ENCODE measurements at regions not wholly inside any gene's neighbourhood (a gene's known extent, or its start where the extent isn't known, plus 50 kb on each side); places are given as distances from the start of the nearest gene placed in this dataset.

GRCh38 chr5:52388349-52388748 lies 399.4 kb upstream of the ITGA1 start:
- no peaks in the 10 kb centered on the region for H3F3A ChIP-seq (ENCODE audit: control insufficient read depth, insufficient read depth)
- H3K36me3 ChIP-seq (ENCODE audit: control insufficient read depth, low read length) = no peaks in the 10 kb centered on the region
- H4K20me1 ChIP-seq (ENCODE audit: control insufficient read depth, insufficient read depth, low read depth, low read length) = no peaks in the 10 kb centered on the region
- H3K27me3 ChIP-seq (ENCODE audit: control insufficient read depth, low read length) = no peaks in the 10 kb centered on the region
- TF ChIP-seq CTCF (IDR thresholded peaks at IDR 0.05; ENCODE audit: low read depth, low read length, poor library complexity, severe bottlenecking) (no peak), EZH2phosphoT487 (IDR thresholded peaks at IDR 0.05; ENCODE audit: borderline replicate concordance, low read length) (no peak)
- no peak overlapping the region for H3K27ac ChIP-seq (ENCODE audit: low read depth, low read length)
- H3K4me3 ChIP-seq (ENCODE audit: low read length) = no peak overlapping the region
- no peaks in the 10 kb centered on the region for H3K79me2 ChIP-seq (ENCODE audit: control insufficient read depth, low read length)
- no peaks in the 10 kb centered on the region for H3K9me2 ChIP-seq (replicated peaks; ENCODE audit: control insufficient read depth, low read length)
- H3K9me3 ChIP-seq (ENCODE audit: control insufficient read depth, insufficient read depth, low read length) = no peaks in the 10 kb centered on the region
- no peaks in the 10 kb centered on the region for H3K4me1 ChIP-seq (ENCODE audit: control insufficient read depth, low read length)
- H3K4me2 ChIP-seq (ENCODE audit: low read length) = no peak overlapping the region

- H3K4me2 ChIP-seq (ENCODE audit: low read length) = no peak overlapping the region
- no peaks in the 10 kb centered on the region for H4K20me1 ChIP-seq (ENCODE audit: control insufficient read depth, insufficient read depth, low read depth, low read length)
- no peak overlapping the region for H3K27ac ChIP-seq (ENCODE audit: low read depth, low read length)
- no peaks in the 10 kb centered on the region for H3K36me3 ChIP-seq (ENCODE audit: control insufficient read depth, low read length)
- no peaks in the 10 kb centered on the region for H3K9me3 ChIP-seq (ENCODE audit: control insufficient read depth, insufficient read depth, low read length)
- no peak for TF ChIP-seq EZH2phosphoT487 (IDR thresholded peaks at IDR 0.05; ENCODE audit: borderline replicate concordance, low read length)
- no peak for TF ChIP-seq CTCF (IDR thresholded peaks at IDR 0.05; ENCODE audit: low read depth, low read length, poor library complexity, severe bottlenecking)
- no peaks in the 10 kb centered on the region for H3K79me2 ChIP-seq (ENCODE audit: control insufficient read depth, low read length)
- no peaks in the 10 kb centered on the region for H3K4me1 ChIP-seq (ENCODE audit: control insufficient read depth, low read length)
- H3K9me2 ChIP-seq (replicated peaks; ENCODE audit: control insufficient read depth, low read length) = no peaks in the 10 kb centered on the region
- no peaks in the 10 kb centered on the region for H3F3A ChIP-seq (ENCODE audit: control insufficient read depth, insufficient read depth)
- no peaks in the 10 kb centered on the region for H3K27me3 ChIP-seq (ENCODE audit: control insufficient read depth, low read length)
- no peak overlapping the region for H3K4me3 ChIP-seq (ENCODE audit: low read length)
Measured at GRCh38 chr5:52392321-52392720, 395.4 kb upstream of the ITGA1 start.

GRCh38 chr5:52409835-52410234 lies 377.9 kb upstream of the ITGA1 start:
- Histone ChIP-seq H3K4me1 (ENCODE audit: control insufficient read depth, low read length) (no peaks in the 10 kb centered on the region), H3K4me2 (ENCODE audit: low read length) (no peak overlapping the region), H3K4me3 (ENCODE audit: low read length) (no peak overlapping the region), H3K27me3 (ENCODE audit: control insufficient read depth, low read length) (no peaks in the 10 kb centered on the region), H3K9me2 (replicated peaks; ENCODE audit: control insufficient read depth, low read length) (no peaks in the 10 kb centered on the region), H3F3A (ENCODE audit: control insufficient read depth, insufficient read depth) (no peaks in the 10 kb centered on the region), H4K20me1 (ENCODE audit: control insufficient read depth, insufficient read depth, low read depth, low read length) (no peaks in the 10 kb centered on the region), H3K36me3 (ENCODE audit: control insufficient read depth, low read length) (no peaks in the 10 kb centered on the region), H3K27ac (ENCODE audit: low read depth, low read length) (no peak overlapping the region), H3K79me2 (ENCODE audit: control insufficient read depth, low read length) (no peaks in the 10 kb centered on the region), H3K9me3 (ENCODE audit: control insufficient read depth, insufficient read depth, low read length) (no peaks in the 10 kb centered on the region)
- TF ChIP-seq EZH2phosphoT487 (IDR thresholded peaks at IDR 0.05; ENCODE audit: borderline replicate concordance, low read length) (no peak), CTCF (IDR thresholded peaks at IDR 0.05; ENCODE audit: low read depth, low read length, poor library complexity, severe bottlenecking) (no peak)

GRCh38 chr5:52419357-52419756 lies 368.4 kb upstream of the ITGA1 start:
- TF ChIP-seq CTCF (IDR thresholded peaks at IDR 0.05; ENCODE audit: low read depth, low read length, poor library complexity, severe bottlenecking) = no peak
- TF ChIP-seq EZH2phosphoT487 (IDR thresholded peaks at IDR 0.05; ENCODE audit: borderline replicate concordance, low read length) = no peak
- no peaks in the 10 kb centered on the region for H3K27me3 ChIP-seq (ENCODE audit: control insufficient read depth, low read length)
- H3K9me3 ChIP-seq (ENCODE audit: control insufficient read depth, insufficient read depth, low read length) = no peaks in the 10 kb centered on the region
- no peaks in the 10 kb centered on the region for H3F3A ChIP-seq (ENCODE audit: control insufficient read depth, insufficient read depth)
- no peaks in the 10 kb centered on the region for H3K36me3 ChIP-seq (ENCODE audit: control insufficient read depth, low read length)
- no peaks in the 10 kb centered on the region for H4K20me1 ChIP-seq (ENCODE audit: control insufficient read depth, insufficient read depth, low read depth, low read length)
- H3K9me2 ChIP-seq (replicated peaks; ENCODE audit: control insufficient read depth, low read length) = no peaks in the 10 kb centered on the region
- no peaks in the 10 kb centered on the region for H3K4me1 ChIP-seq (ENCODE audit: control insufficient read depth, low read length)
- no peak overlapping the region for H3K27ac ChIP-seq (ENCODE audit: low read depth, low read length)
- H3K79me2 ChIP-seq (ENCODE audit: control insufficient read depth, low read length) = no peaks in the 10 kb centered on the region
- no peak overlapping the region for H3K4me2 ChIP-seq (ENCODE audit: low read length)
- no peak overlapping the region for H3K4me3 ChIP-seq (ENCODE audit: low read length)

Measured in DOHH2 (cell line).